ENCODE measurements at regions not wholly inside any gene's neighbourhood (a gene's known extent, or its start where the extent isn't known, plus 50 kb on each side); places are given as distances from the start of the nearest gene placed in this dataset.

DNA sequence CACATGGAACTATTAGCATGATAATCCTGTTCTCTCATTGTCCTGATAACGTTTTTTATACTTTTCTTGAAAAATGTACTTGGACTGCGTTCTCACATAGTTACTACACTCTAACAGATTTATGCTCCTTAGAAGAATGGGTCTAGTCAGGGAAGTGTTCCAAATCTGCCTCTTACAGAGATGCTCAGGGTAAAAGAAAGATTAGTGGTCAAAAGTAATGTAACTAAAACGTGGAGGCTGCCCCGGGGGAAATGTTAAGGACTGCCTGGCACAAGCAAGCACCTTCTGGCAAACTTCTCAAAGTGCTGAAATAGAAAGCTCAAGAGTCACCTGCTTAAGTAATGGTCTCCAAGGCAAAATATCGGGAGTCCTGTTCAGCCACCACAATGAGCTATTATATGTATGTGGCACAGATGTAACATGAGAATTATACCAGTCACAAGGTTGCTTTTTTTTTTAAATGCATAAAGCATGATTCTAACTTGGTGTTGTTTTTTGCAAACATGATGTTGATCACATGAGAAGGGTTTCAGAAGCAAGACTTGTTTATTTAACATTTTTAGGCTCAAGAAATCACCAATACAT, 244.5 kb upstream of the JARID2 start:
- intact Hi-C loops (cut with DNase I): no loop called here
- TF ChIP-seq POLR2A (IDR thresholded peaks at IDR 0.05) (no peak), EP300 (IDR thresholded peaks at IDR 0.05) (no peak)
- TF ChIP-seq, protein P1, sequence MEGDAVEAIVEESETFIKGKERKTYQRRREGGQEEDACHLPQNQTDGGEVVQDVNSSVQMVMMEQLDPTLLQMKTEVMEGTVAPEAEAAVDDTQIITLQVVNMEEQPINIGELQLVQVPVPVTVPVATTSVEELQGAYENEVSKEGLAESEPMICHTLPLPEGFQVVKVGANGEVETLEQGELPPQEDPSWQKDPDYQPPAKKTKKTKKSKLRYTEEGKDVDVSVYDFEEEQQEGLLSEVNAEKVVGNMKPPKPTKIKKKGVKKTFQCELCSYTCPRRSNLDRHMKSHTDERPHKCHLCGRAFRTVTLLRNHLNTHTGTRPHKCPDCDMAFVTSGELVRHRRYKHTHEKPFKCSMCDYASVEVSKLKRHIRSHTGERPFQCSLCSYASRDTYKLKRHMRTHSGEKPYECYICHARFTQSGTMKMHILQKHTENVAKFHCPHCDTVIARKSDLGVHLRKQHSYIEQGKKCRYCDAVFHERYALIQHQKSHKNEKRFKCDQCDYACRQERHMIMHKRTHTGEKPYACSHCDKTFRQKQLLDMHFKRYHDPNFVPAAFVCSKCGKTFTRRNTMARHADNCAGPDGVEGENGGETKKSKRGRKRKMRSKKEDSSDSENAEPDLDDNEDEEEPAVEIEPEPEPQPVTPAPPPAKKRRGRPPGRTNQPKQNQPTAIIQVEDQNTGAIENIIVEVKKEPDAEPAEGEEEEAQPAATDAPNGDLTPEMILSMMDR (IDR thresholded peaks at IDR 0.05): no peak
- no peaks in the 10 kb centered on the region for H3K27me3 ChIP-seq
- no peak for DNase-seq
- no peak overlapping the region for H3K27ac ChIP-seq
- H3K4me1 ChIP-seq (ENCODE audit: insufficient read depth): no peaks in the 10 kb centered on the region
- H3K9me3 ChIP-seq: no peaks in the 10 kb centered on the region
- H3K4me3 ChIP-seq: no peak overlapping the region
- no peaks in the 10 kb centered on the region for H3K36me3 ChIP-seq
- WGBS, 3 donors: 27 to 36% (median 36%) methylated on average over 5 of the region's 5 CpGs

DNA sequence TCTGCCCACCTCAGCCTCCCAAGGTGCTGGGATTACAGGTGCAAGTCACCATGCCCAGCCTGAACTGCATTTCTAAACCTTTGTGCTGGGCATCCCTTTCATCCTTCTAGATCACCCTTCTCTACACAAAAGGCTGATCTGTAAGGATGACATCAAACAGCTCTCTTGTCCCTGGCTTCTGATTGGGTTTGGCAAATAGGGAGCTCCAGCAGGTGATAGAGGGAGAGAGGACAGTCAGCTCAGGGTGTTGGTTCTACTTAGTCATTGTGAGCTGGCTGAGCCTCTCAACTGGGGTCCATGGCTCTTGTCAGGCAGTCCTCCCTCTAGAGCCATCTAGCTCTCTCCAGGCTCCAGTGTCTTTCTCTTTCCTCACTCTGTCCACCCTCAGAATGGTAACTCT, 237.6 kb upstream of the JARID2 start:
- H3K27me3 ChIP-seq: no peaks in the 10 kb centered on the region
- intact Hi-C loops (cut with DNase I): no loop called here
- TF ChIP-seq POLR2A (IDR thresholded peaks at IDR 0.05) (no peak), EP300 (IDR thresholded peaks at IDR 0.05) (no peak)
- TF ChIP-seq, protein P1 (IDR thresholded peaks at IDR 0.05): no peak

DNA sequence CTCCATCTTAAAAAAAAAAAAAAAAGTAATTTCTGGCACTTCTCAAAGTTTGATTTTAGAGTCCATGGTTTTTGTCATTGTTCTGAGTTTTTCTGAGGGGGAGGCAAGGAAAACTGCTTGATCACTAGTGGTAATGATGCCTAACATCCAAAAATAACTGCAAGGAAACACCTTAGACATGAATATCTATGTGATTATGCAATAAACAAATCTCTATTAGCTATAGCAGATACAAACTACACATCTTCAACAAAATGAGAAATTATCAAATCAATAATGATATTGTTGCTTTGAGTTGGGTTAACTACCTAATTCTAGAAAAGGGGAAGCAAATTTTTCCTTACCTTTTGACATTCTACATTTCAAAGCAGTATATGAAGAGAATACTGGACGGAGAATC, 230.9 kb upstream of the JARID2 start:
- TF ChIP-seq, protein P1 (IDR thresholded peaks at IDR 0.05): no peak
- TF ChIP-seq POLR2A (IDR thresholded peaks at IDR 0.05) (no peak), EP300 (IDR thresholded peaks at IDR 0.05) (no peak)
- Histone ChIP-seq H3K4me3 (no peak overlapping the region), H3K27me3 (no peaks in the 10 kb centered on the region), H3K4me1 (ENCODE audit: insufficient read depth) (peaks cover 5% of the 10 kb centered on the region), H3K27ac (no peak overlapping the region), H3K9me3 (no peaks in the 10 kb centered on the region), H3K36me3 (no peaks in the 10 kb centered on the region)
- intact Hi-C loops (cut with DNase I): no loop called here
- no peak for DNase-seq
- WGBS, 3 donors: 68 to 91% (median 84%) methylated on average over 1 of the region's 1 CpG

More for the DNA sequence above, 237.6 kb upstream of the JARID2 start:
- Histone ChIP-seq H3K27ac (no peak overlapping the region), H3K4me1 (ENCODE audit: insufficient read depth) (no peaks in the 10 kb centered on the region), H3K36me3 (no peaks in the 10 kb centered on the region), H3K4me3 (no peak overlapping the region), H3K9me3 (no peaks in the 10 kb centered on the region)
- no peak for DNase-seq

DNA sequence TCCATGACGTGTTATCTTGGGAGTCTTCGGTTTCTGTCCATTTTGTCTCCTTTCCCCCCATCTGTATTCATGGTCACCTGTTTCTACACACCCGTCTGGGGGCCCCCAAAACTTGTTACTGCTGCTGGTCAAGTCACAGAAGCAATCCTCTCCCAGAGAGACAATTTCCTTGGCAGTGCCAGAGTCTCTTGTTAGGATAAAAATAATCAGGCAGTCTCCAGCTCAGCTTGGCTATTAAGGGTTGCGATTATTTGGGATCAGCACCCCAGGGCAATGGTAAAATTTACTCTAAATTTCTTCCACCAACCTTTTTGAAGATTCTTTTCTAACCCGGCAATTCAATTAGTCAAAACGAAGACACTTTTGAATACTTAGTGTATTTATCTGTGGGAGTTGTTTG, 229.1 kb upstream of the JARID2 start:
- 16 to 29% (median 18%) methylated on average over 6 of the region's 6 CpGs for WGBS, 3 donors
- no peak for DNase-seq
- no peaks in the 10 kb centered on the region for H3K9me3 ChIP-seq
- no peaks in the 10 kb centered on the region for H3K27me3 ChIP-seq
- peaks cover 5% of the 10 kb centered on the region for H3K4me1 ChIP-seq (ENCODE audit: insufficient read depth)
- TF ChIP-seq, protein P1 (IDR thresholded peaks at IDR 0.05): no peak
- TF ChIP-seq EP300 (IDR thresholded peaks at IDR 0.05): no peak
- no peak for TF ChIP-seq POLR2A (IDR thresholded peaks at IDR 0.05)
- no peak overlapping the region for H3K4me3 ChIP-seq
- H3K27ac ChIP-seq: no peak overlapping the region
- intact Hi-C loops (cut with DNase I): no loop called here
- H3K36me3 ChIP-seq: no peaks in the 10 kb centered on the region
